Panc1 (cell line): ENCODE measurements at regions not wholly inside any gene's neighbourhood (a gene's known extent, or its start where the extent isn't known, plus 50 kb on each side); places are given as distances from the start of the nearest gene placed in this dataset.

Source experiments
- POLR2AphosphoS5 ChIP-seq: IDR thresholded peaks from 2 replicates; pipeline ENCODE4 v1.6.1; 2012; ENCODE audit warnings: mild to moderate bottlenecking, low read depth, low read length, moderate library complexity
- TF ChIP-seq, protein P1 (sequence below): fragments of 450-650 bp; IDR thresholded peaks from 2 replicates; pipeline ENCODE4 v1.5.1; 2017; ENCODE audit warnings: mild to moderate bottlenecking
- TF ChIP-seq, protein P2 (sequence below), 2 experiments: IDR thresholded peaks; 2 replicates each; pipeline ENCODE4 v1.6.1; 2011 to 2012; ENCODE audit warnings: low read depth in 2 of 2, control low read depth in 1 of 2, low read length in 1 of 2, mild to moderate bottlenecking in 1 of 2, moderate library complexity in 1 of 2; ENCODE audit not compliant: insufficient read depth in 1 of 2

DNA sequence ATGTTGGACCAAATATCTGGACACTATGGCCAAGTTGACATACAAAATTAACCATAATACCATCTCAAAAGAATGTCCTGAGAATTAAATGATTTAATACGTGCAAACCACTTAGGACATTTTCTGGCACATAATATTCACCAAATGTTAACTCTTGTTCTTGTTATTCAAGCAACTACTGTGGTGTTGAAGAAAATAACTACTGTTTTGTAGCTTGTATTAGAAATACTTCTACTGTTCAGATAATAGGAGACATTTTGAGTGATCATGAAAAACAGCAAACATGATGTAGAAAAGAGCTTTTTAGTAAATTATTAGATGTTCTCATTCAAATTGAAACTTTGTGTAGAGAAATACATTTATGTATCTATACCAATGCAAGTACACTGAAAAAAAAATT, 140.7 kb upstream of the SMIM31 start:
- TF ChIP-seq, protein P1, sequence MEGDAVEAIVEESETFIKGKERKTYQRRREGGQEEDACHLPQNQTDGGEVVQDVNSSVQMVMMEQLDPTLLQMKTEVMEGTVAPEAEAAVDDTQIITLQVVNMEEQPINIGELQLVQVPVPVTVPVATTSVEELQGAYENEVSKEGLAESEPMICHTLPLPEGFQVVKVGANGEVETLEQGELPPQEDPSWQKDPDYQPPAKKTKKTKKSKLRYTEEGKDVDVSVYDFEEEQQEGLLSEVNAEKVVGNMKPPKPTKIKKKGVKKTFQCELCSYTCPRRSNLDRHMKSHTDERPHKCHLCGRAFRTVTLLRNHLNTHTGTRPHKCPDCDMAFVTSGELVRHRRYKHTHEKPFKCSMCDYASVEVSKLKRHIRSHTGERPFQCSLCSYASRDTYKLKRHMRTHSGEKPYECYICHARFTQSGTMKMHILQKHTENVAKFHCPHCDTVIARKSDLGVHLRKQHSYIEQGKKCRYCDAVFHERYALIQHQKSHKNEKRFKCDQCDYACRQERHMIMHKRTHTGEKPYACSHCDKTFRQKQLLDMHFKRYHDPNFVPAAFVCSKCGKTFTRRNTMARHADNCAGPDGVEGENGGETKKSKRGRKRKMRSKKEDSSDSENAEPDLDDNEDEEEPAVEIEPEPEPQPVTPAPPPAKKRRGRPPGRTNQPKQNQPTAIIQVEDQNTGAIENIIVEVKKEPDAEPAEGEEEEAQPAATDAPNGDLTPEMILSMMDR = no peak
- TF ChIP-seq POLR2AphosphoS5 = no peak
- TF ChIP-seq, protein P2, sequence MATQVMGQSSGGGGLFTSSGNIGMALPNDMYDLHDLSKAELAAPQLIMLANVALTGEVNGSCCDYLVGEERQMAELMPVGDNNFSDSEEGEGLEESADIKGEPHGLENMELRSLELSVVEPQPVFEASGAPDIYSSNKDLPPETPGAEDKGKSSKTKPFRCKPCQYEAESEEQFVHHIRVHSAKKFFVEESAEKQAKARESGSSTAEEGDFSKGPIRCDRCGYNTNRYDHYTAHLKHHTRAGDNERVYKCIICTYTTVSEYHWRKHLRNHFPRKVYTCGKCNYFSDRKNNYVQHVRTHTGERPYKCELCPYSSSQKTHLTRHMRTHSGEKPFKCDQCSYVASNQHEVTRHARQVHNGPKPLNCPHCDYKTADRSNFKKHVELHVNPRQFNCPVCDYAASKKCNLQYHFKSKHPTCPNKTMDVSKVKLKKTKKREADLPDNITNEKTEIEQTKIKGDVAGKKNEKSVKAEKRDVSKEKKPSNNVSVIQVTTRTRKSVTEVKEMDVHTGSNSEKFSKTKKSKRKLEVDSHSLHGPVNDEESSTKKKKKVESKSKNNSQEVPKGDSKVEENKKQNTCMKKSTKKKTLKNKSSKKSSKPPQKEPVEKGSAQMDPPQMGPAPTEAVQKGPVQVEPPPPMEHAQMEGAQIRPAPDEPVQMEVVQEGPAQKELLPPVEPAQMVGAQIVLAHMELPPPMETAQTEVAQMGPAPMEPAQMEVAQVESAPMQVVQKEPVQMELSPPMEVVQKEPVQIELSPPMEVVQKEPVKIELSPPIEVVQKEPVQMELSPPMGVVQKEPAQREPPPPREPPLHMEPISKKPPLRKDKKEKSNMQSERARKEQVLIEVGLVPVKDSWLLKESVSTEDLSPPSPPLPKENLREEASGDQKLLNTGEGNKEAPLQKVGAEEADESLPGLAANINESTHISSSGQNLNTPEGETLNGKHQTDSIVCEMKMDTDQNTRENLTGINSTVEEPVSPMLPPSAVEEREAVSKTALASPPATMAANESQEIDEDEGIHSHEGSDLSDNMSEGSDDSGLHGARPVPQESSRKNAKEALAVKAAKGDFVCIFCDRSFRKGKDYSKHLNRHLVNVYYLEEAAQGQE (IDR thresholded peaks at IDR 0.05; ENCODE audit: insufficient read depth in 1 of 2, low read depth in 2 of 2, low read length in 1 of 2) = no peak
